IMR-90 (cell line): ENCODE measurements at regions not wholly inside any gene's neighbourhood (a gene's known extent, or its start where the extent isn't known, plus 50 kb on each side); places are given as distances from the start of the nearest gene placed in this dataset.

Source experiments
- ATAC-seq: fragments of 200-7000 bp; cut with Tn5 transposase; 2 replicates; pipeline ENCODE4 v1.9.1; 2020; ENCODE audit warnings: low read depth, mild to moderate bottlenecking, moderate library complexity
- BruUV-seq: library from RNA; stranded (reverse); fragments of 400-500 nt; replicated peaks from 2 replicates; lab custom pipeline; 2021; lab: Mats Ljungman, UMichigan
- CTCF ChIA-PET: fragments of 300-600 bp; formaldehyde crosslinking; extraction: SDS; loops from one replicate; lab custom pipeline; 2021; ENCODE audit warnings: antibody characterized with exemption; lab: Yijun Ruan, JAX
- POLR2A ChIA-PET: fragments of 300-600 bp; sonication (Branson Sonifier 250); formaldehyde crosslinking; loops from one replicate; lab custom pipeline; 2022; ENCODE audit warnings: antibody characterized with exemption; ENCODE audit not compliant: unreplicated experiment; lab: Charles Lee
- DNase-seq: peaks from one replicate; pipeline ENCODE4 v3.0.0; 2013
- H2AFZ ChIP-seq: replicated peaks from 2 replicates; pipeline ENCODE3; 2013; ENCODE audit warnings: low read length, mild to moderate bottlenecking; ENCODE audit not compliant: poor library complexity
- H2AK5ac ChIP-seq: 2 replicates; pipeline ENCODE4 v1.6.1; 2013; ENCODE audit warnings: low read depth, low read length, inconsistent platforms
- H2AK9ac ChIP-seq: replicated peaks from 2 replicates; pipeline ENCODE3; 2013; ENCODE audit warnings: mild to moderate bottlenecking, low read depth, low read length, moderate library complexity; ENCODE audit not compliant: poor library complexity
- H2BK120ac ChIP-seq: 2 replicates; pipeline ENCODE4 v1.6.1; 2013; ENCODE audit warnings: low read depth, low read length, inconsistent platforms
- H2BK15ac ChIP-seq: 3 replicates; pipeline ENCODE4 v1.6.1; 2013; ENCODE audit warnings: low read depth, low read length, inconsistent platforms
- H2BK20ac ChIP-seq: 2 replicates; pipeline ENCODE4 v1.6.1; 2013; ENCODE audit warnings: low read depth, mild to moderate bottlenecking, inconsistent platforms, low read length, moderate library complexity
- H2BK5ac ChIP-seq: 2 replicates; pipeline ENCODE4 v1.6.1; 2013; ENCODE audit warnings: mild to moderate bottlenecking, low read depth, low read length, inconsistent platforms; ENCODE audit not compliant: poor library complexity, severe bottlenecking
- H3K14ac ChIP-seq: replicated peaks from 2 replicates; pipeline ENCODE4 v1.6.1; 2013; ENCODE audit warnings: low read depth, low read length, inconsistent platforms
- H3K18ac ChIP-seq: 2 replicates; pipeline ENCODE4 v1.6.1; 2013; ENCODE audit warnings: low read depth, low read length, control low read depth
- H3K23ac ChIP-seq: 2 replicates; pipeline ENCODE4 v1.6.1; 2013; ENCODE audit warnings: low read depth, low read length, inconsistent platforms
- H3K27ac ChIP-seq: 2 replicates; pipeline ENCODE4 v1.5.1; 2013; ENCODE audit warnings: mild to moderate bottlenecking, control low read depth, low read length; ENCODE audit not compliant: insufficient read depth
- H3K27me3 ChIP-seq: 2 replicates; pipeline ENCODE4 v1.6.1; 2013; ENCODE audit warnings: low read length; ENCODE audit not compliant: control insufficient read depth, insufficient read depth
- H3K36me3 ChIP-seq: 2 replicates; pipeline ENCODE4 v1.6.1; 2013; ENCODE audit warnings: low read length, mixed read lengths; ENCODE audit not compliant: control insufficient read depth, insufficient read depth
- H3K4ac ChIP-seq: 2 replicates; pipeline ENCODE4 v1.6.1; 2013; ENCODE audit warnings: low read depth, low read length, inconsistent platforms
- H3K4me1 ChIP-seq: 2 replicates; pipeline ENCODE4 v1.6.1; 2013; ENCODE audit warnings: low read length, mixed read lengths; ENCODE audit not compliant: control insufficient read depth, insufficient read depth
- H3K4me2 ChIP-seq: 2 replicates; pipeline ENCODE4 v1.6.1; 2013; ENCODE audit warnings: low read depth, mild to moderate bottlenecking, control low read depth, low read length, moderate library complexity
- H3K4me3 ChIP-seq: 2 replicates; pipeline ENCODE4 v1.5.1; 2013; ENCODE audit warnings: low read depth, mild to moderate bottlenecking, control low read depth, low read length, moderate library complexity; ENCODE audit not compliant: insufficient read depth
- H3K56ac ChIP-seq: 2 replicates; pipeline ENCODE4 v1.6.1; 2013; ENCODE audit warnings: low read length, inconsistent platforms; ENCODE audit not compliant: insufficient read depth; ENCODE audit errors: extremely low read depth
- H3K79me1 ChIP-seq, 2 experiments: 2 replicates each; pipeline ENCODE4 v1.6.1; 2013; ENCODE audit warnings: low read length in 2 of 2, inconsistent platforms in 1 of 2, low read depth in 1 of 2
- H3K9ac ChIP-seq: 2 replicates; pipeline ENCODE4 v1.6.1; 2013; ENCODE audit warnings: low read depth, low read length, control low read depth
- H3K9me1 ChIP-seq: 2 replicates; pipeline ENCODE4 v1.6.1; 2013; ENCODE audit warnings: low read length, inconsistent platforms; ENCODE audit not compliant: insufficient read depth
- H3K9me3 ChIP-seq: 2 replicates; pipeline ENCODE4 v1.6.1; 2013; ENCODE audit warnings: low read length; ENCODE audit not compliant: control insufficient read depth, insufficient read depth
- H4K20me1 ChIP-seq: 2 replicates; pipeline ENCODE4 v1.6.1; 2013; ENCODE audit warnings: low read length, inconsistent platforms; ENCODE audit not compliant: insufficient read depth
- H4K5ac ChIP-seq: 2 replicates; pipeline ENCODE4 v1.6.1; 2013; ENCODE audit warnings: mild to moderate bottlenecking, low read depth, low read length, control low read depth
- H4K8ac ChIP-seq, 2 experiments: 2 replicates each; pipeline ENCODE4 v1.6.1; 2013; ENCODE audit warnings: low read depth in 2 of 2, low read length in 2 of 2, control low read depth in 1 of 2, inconsistent platforms in 1 of 2
- H4K91ac ChIP-seq: 2 replicates; pipeline ENCODE4 v1.6.1; 2013; ENCODE audit warnings: low read depth, low read length, inconsistent platforms; ENCODE audit not compliant: insufficient read depth
- BHLHE40 ChIP-seq: fragments of 150-350 bp; IDR thresholded peaks from 2 replicates; pipeline ENCODE4 v1.6.1; 2016; ENCODE audit warnings: mild to moderate bottlenecking, low read depth, low read length
- CEBPB ChIP-seq: IDR thresholded peaks from 2 replicates; pipeline ENCODE4 v1.6.1; 2012; ENCODE audit warnings: low read depth, low read length, improper control_type of control experiment
- CHD1 ChIP-seq: IDR thresholded peaks from 2 replicates; pipeline ENCODE4 v1.6.1; 2012; ENCODE audit warnings: low read depth, low read length, improper control_type of control experiment
- CTCF ChIP-seq: conservative IDR thresholded peaks from 2 replicates; pipeline ENCODE4 v1.5.1; 2012; ENCODE audit warnings: mild to moderate bottlenecking, low read depth, low read length, improper control_type of control experiment
- FOS ChIP-seq: fragments of 150-350 bp; IDR thresholded peaks from 2 replicates; pipeline ENCODE4 v1.6.1; 2016; ENCODE audit warnings: low read depth, low read length
- MAZ ChIP-seq: IDR thresholded peaks from 2 replicates; pipeline ENCODE4 v1.6.1; 2012; ENCODE audit warnings: low read depth, mild to moderate bottlenecking, low read length, improper control_type of control experiment, moderate library complexity, borderline replicate concordance
- MXI1 ChIP-seq: IDR thresholded peaks from 2 replicates; pipeline ENCODE4 v1.6.1; 2012; ENCODE audit warnings: low read depth, mild to moderate bottlenecking, low read length, moderate library complexity, borderline replicate concordance
- NFE2L2 ChIP-seq: fragments of 150-350 bp; IDR thresholded peaks from 2 replicates; pipeline ENCODE4 v1.6.1; 2016; ENCODE audit warnings: low read depth, mild to moderate bottlenecking, low read length
- POLR2A ChIP-seq: IDR thresholded peaks from 2 replicates; pipeline ENCODE4 v1.6.1; 2012; ENCODE audit warnings: mild to moderate bottlenecking, low read depth, low read length
- RAD21 ChIP-seq: IDR thresholded peaks from 2 replicates; pipeline ENCODE4 v1.6.1; 2012; ENCODE audit warnings: low read length, improper control_type of control experiment
- RCOR1 ChIP-seq: IDR thresholded peaks from 2 replicates; pipeline ENCODE4 v1.6.1; 2012; ENCODE audit warnings: mild to moderate bottlenecking, low read length, improper control_type of control experiment; ENCODE audit not compliant: insufficient replicate concordance
- RFX5 ChIP-seq: IDR thresholded peaks from 2 replicates; pipeline ENCODE4 v1.8.0; 2012; ENCODE audit warnings: low read depth, mild to moderate bottlenecking, low read length, moderate library complexity
- SMC3 ChIP-seq: fragments of 150-350 bp; IDR thresholded peaks from 2 replicates; pipeline ENCODE4 v1.6.1; 2016; ENCODE audit warnings: low read depth, mild to moderate bottlenecking, antibody characterized with exemption, low read length, moderate library complexity
- USF2 ChIP-seq: fragments of 150-350 bp; IDR thresholded peaks from 2 replicates; pipeline ENCODE4 v1.6.1; 2017; ENCODE audit warnings: mild to moderate bottlenecking, antibody characterized with exemption, low read length, low read depth
- WGBS, 2 experiments: methylation state at CpG; one replicate each; pipeline versions ENCODE4 v1.1.5 to v1.1.7; 2013; ENCODE audit warnings: missing lambda C conversion rate in 2 of 2; ENCODE audit not compliant: insufficient read length in 1 of 2; ENCODE audit errors: extremely low coverage in 2 of 2; 5-methylcytosine and 5-hydroxymethylcytosine counted together
- dilution Hi-C: fragments of 300-500 bp; cut with HindIII; formaldehyde crosslinking; loops from one replicate; pipeline ENCODE4 v1.14.3; 2018; ENCODE audit warnings: low sequenced_read_pairs; ENCODE audit not compliant: unreplicated experiment
- in situ Hi-C: fragments of 300-500 bp; cut with MboI; formaldehyde crosslinking; loops from 3 replicates; pipeline ENCODE4 v1.14.3; 2019; ENCODE audit warnings: low sequenced_read_pairs, inconsistent platforms, mixed read lengths
- intact Hi-C: fragments of 100-400 bp; cut with micrococcal nuclease; formaldehyde crosslinking; loops from 2 replicates; pipeline ENCODE4 v1.10.0; 2022

- Histone ChIP-seq H3K9ac (no peak overlapping the region), H4K8ac (no peak overlapping the region), H3K4me3 (no peak overlapping the region), H2BK5ac (no peak overlapping the region), H3K18ac (no peak overlapping the region), H3K27me3 (no peaks in the 10 kb centered on the region), H3K4me2 (no peak overlapping the region), H3K23ac (no peak overlapping the region), H2BK15ac (no peak overlapping the region), H3K4ac (no peak overlapping the region), H4K20me1 (no peaks in the 10 kb centered on the region), H2AK5ac (no peak overlapping the region), H3K9me1 (no peaks in the 10 kb centered on the region; the same call in 1 of the 2 replicates), H2AK9ac (no peak overlapping the region), H3K9me3 (no peaks in the 10 kb centered on the region), H3K56ac (no peak overlapping the region), H3K14ac (no peak overlapping the region), H3K36me3 (no peaks in the 10 kb centered on the region), H2BK20ac (no peak overlapping the region), H3K4me1 (no peaks in the 10 kb centered on the region), H2AFZ (no peak overlapping the region), H3K27ac (no peak overlapping the region), H4K91ac (no peak overlapping the region), H2BK120ac (no peak overlapping the region), H3K79me1 (no peaks in the 10 kb centered on the region), H4K5ac (no peak overlapping the region)
- TF ChIP-seq CHD1: no peak
- no peak for TF ChIP-seq MAZ
- no peak for TF ChIP-seq USF2
- no peak for TF ChIP-seq FOS
- TF ChIP-seq BHLHE40: no peak
- TF ChIP-seq CTCF: no peak
- no peak for TF ChIP-seq RFX5
- TF ChIP-seq NFE2L2: no peak
- TF ChIP-seq MXI1: no peak
- no peak for TF ChIP-seq CEBPB
- TF ChIP-seq SMC3: no peak
- TF ChIP-seq POLR2A: no peak
- TF ChIP-seq RCOR1: no peak
- TF ChIP-seq RAD21: no peak
- no peak for DNase-seq
- ChIA-PET POLR2A (no interaction called here), CTCF (no interaction called here)
- WGBS, 2 experiments: no CpG with 5 or more reads among the region's 2 CpGs
- no TSS peak for BruUV-seq
- intact Hi-C loops: loop anchor here (5.0 to 10.0 kb wide), 3 partner anchors 271 to 1141 kb away; no protein-coding TSS in a partner anchor
- no peak for ATAC-seq
- dilution Hi-C loops: no loop called here
- in situ Hi-C loops: loop anchor here (25.0 kb wide), 1 partner anchor 1168 kb away; no protein-coding TSS in a partner anchor
Measured at GRCh38 chr4:79044141-79044659, 105.0 kb upstream of the PAQR3 start.
